ENCODE measurements at regions not wholly inside any gene's neighbourhood (a gene's known extent, or its start where the extent isn't known, plus 50 kb on each side); places are given as distances from the start of the nearest gene placed in this dataset. TPM values are rescaled to one million over a fixed set of nuclear protein-coding genes. Genes with fewer than 3 reads are reported as not detected.

- Histone ChIP-seq H3K23me2 (ENCODE audit: insufficient read length, low read depth, low read length, poor library complexity, severe bottlenecking) (no peaks in the 10 kb centered on the region), H3K27me3 (ENCODE audit: insufficient read depth, low read length) (no peaks in the 10 kb centered on the region), H4K20me1 (ENCODE audit: control insufficient read depth, insufficient read depth, insufficient read length) (no peaks in the 10 kb centered on the region), H3K9ac (ENCODE audit: extremely low read depth, insufficient read length, low read length) (no peak overlapping the region), H4K91ac (ENCODE audit: insufficient read length, low read depth, low read length) (no peak overlapping the region), H2BK15ac (ENCODE audit: low read depth, low read length) (no peak overlapping the region), H3T11ph (ENCODE audit: low read length) (no peak overlapping the region), H3K4me2 (ENCODE audit: insufficient read depth, insufficient read length, low read length) (no peak overlapping the region), H3K14ac (ENCODE audit: insufficient read depth, low read length) (no peak overlapping the region), H3K56ac (ENCODE audit: insufficient read length, low read depth, low read length) (no peak overlapping the region), H2BK20ac (ENCODE audit: low read depth, low read length, poor library complexity, severe bottlenecking) (no peak overlapping the region), H4K8ac (replicated peaks; ENCODE audit: insufficient read length, low read depth, low read length) (no peak overlapping the region), H2AK5ac (ENCODE audit: insufficient read length, low read length) (no peak overlapping the region), H3K27ac (ENCODE audit: insufficient read length, low read depth, low read length) (no peak overlapping the region), H3K4ac (ENCODE audit: low read depth, low read length) (no peak overlapping the region), H4K5ac (ENCODE audit: insufficient read length, low read depth, low read length) (no peak overlapping the region), H3K79me2 (ENCODE audit: insufficient read depth, low read length) (no peaks in the 10 kb centered on the region), H2BK5ac (ENCODE audit: insufficient read length, low read length) (no peak overlapping the region), H3K23ac (ENCODE audit: insufficient read length, low read depth, low read length) (no peak overlapping the region), H3K9me3 (ENCODE audit: control insufficient read depth, low read depth, low read length) (no peaks in the 10 kb centered on the region), H2AFZ (ENCODE audit: low read length) (no peak overlapping the region), H3K4me1 (ENCODE audit: insufficient read depth, low read length) (no peaks in the 10 kb centered on the region), H2BK12ac (ENCODE audit: insufficient read length, low read depth, low read length) (no peak overlapping the region), H3K79me1 (ENCODE audit: insufficient read depth, low read depth, low read length, poor library complexity, severe bottlenecking) (no peaks in the 10 kb centered on the region), H3K18ac (ENCODE audit: insufficient read length, low read depth, low read length) (no peak overlapping the region), H2BK120ac (ENCODE audit: low read depth, low read length, poor library complexity, severe bottlenecking) (no peak overlapping the region)
- Mint-ChIP-seq H3K9me3 (peaks cover 2% of the 10 kb centered on the region in 2 experiments; a peak in 3 of 5 replicates), H3K4me1 (peaks cover 19 to 26% of the 10 kb centered on the region in 2 experiments), H3K4me3 (no peak overlapping the region), H3K27ac (no peak overlapping the region), H3K27me3 (ENCODE audit: low read depth) (peaks cover 10% of the 10 kb centered on the region), H3K36me3 (ENCODE audit: insufficient read depth in 1 of 3, low read depth in 3 of 3) (peaks cover 0 to 3% (median 0%) of the 10 kb centered on the region in 3 experiments; a peak in 3 of 7 replicates)
- no CpG with 5 or more reads among the region's 4 CpGs for WGBS (ENCODE audit: extremely low coverage, insufficient read length, low lambda C conversion rate)
- TF ChIP-seq CTCF (conservative IDR thresholded peaks at IDR 0.05), result no peak
- no peak for DNase-seq
These were observed 51.2 kb upstream of the TENM4 start for GRCh38 chr11:79492008-79492407.

Small RNA genes lying in the stretch of these regions (microRNA-seq; reads per million reads assigned to microRNA genes)
- gene MIR4300 (ENCODE audit: borderline microRNAs expressed), result not detected

Measured in H9 (cell line).